GM23338 (cell line): ENCODE measurements at regions not wholly inside any gene's neighbourhood (a gene's known extent, or its start where the extent isn't known, plus 50 kb on each side); places are given as distances from the start of the nearest gene placed in this dataset.

Experiments
- CREB1 ChIP-seq: fragments of 250-450 bp; sonication (Bioruptor Pico); IDR thresholded peaks from 2 replicates; pipeline ENCODE4 v1.5.0; 2020; ENCODE audit warnings: low read depth, mild to moderate bottlenecking, moderate library complexity
- CTCF ChIP-seq, 2 experiments: fragments of 200-600 bp in 1 of 2; sonication (generic) in 1 of 2; conservative IDR thresholded peaks; 2 replicates each; pipeline versions ENCODE4 v1.5.1 to v1.6.1; 2016 to 2017; ENCODE audit warnings: antibody characterized with exemption in 2 of 2, low read depth in 2 of 2, mild to moderate bottlenecking in 2 of 2, moderate library complexity in 1 of 2
- ETS1 ChIP-seq: IDR thresholded peaks from 2 replicates; pipeline ENCODE4 v1.6.1; 2016; ENCODE audit warnings: antibody characterized with exemption
- EZH2 ChIP-seq: fragments of 200-600 bp; sonication (generic); IDR thresholded peaks from one replicate; pipeline ENCODE4 v1.8.0; 2017; ENCODE audit warnings: antibody characterized with exemption, mild to moderate bottlenecking, low read depth; ENCODE audit not compliant: unreplicated experiment
- EZH2phosphoT487 ChIP-seq: fragments of 200-600 bp; sonication (generic); IDR thresholded peaks from one replicate; pipeline ENCODE4 v1.8.1; 2018; ENCODE audit warnings: antibody characterized with exemption; ENCODE audit not compliant: unreplicated experiment
- JUNB ChIP-seq: IDR thresholded peaks from one replicate; pipeline ENCODE4 v1.6.1; 2016; ENCODE audit warnings: antibody characterized with exemption; ENCODE audit not compliant: unreplicated experiment
- NANOG ChIP-seq: IDR thresholded peaks from 2 replicates; pipeline ENCODE4 v1.6.1; 2016; ENCODE audit warnings: antibody characterized with exemption, borderline replicate concordance
- POLR2AphosphoS5 ChIP-seq: IDR thresholded peaks from 2 replicates; pipeline ENCODE4 v1.6.1; 2016; ENCODE audit warnings: antibody characterized with exemption, low read depth
- REST ChIP-seq: IDR thresholded peaks from one replicate; pipeline ENCODE4 v1.6.1; 2018; ENCODE audit warnings: antibody characterized with exemption; ENCODE audit not compliant: unreplicated experiment
- STAT1 ChIP-seq: IDR thresholded peaks from one replicate; pipeline ENCODE4 v1.6.1; 2016; ENCODE audit warnings: antibody characterized with exemption; ENCODE audit not compliant: unreplicated experiment
- ZNF331 ChIP-seq: fragments of 250-450 bp; sonication (Bioruptor Pico); IDR thresholded peaks from 2 replicates; pipeline ENCODE4 v1.5.0; 2020; ENCODE audit warnings: low read depth, mild to moderate bottlenecking, moderate library complexity
- ZNF462 ChIP-seq: fragments of 250-450 bp; sonication (Bioruptor Pico); IDR thresholded peaks from 2 replicates; pipeline ENCODE4 v1.5.0; 2020; ENCODE audit warnings: mild to moderate bottlenecking, moderate library complexity

GRCh38 chr19:31960474-31960873 lies 384.9 kb upstream of the ZNF507 start:
- TF ChIP-seq CTCF (conservative IDR thresholded peaks at IDR 0.05; ENCODE audit: low read depth in 2 of 2) = no peak
- no peak for TF ChIP-seq EZH2phosphoT487
- no peak for TF ChIP-seq EZH2
- TF ChIP-seq POLR2AphosphoS5 = no peak
- no peak for TF ChIP-seq REST
- no peak for TF ChIP-seq JUNB
- no peak for TF ChIP-seq CREB1 (CRISPR knock-in tag)
- no peak for TF ChIP-seq NANOG
- TF ChIP-seq ETS1 = no peak
- TF ChIP-seq ZNF331 (CRISPR knock-in tag) = no peak
- no peak for TF ChIP-seq ZNF462 (CRISPR knock-in tag)
- no peak for TF ChIP-seq STAT1
